ENCODE measurements at regions not wholly inside any gene's neighbourhood (a gene's known extent, or its start where the extent isn't known, plus 50 kb on each side); places are given as distances from the start of the nearest gene placed in this dataset.

DNA sequence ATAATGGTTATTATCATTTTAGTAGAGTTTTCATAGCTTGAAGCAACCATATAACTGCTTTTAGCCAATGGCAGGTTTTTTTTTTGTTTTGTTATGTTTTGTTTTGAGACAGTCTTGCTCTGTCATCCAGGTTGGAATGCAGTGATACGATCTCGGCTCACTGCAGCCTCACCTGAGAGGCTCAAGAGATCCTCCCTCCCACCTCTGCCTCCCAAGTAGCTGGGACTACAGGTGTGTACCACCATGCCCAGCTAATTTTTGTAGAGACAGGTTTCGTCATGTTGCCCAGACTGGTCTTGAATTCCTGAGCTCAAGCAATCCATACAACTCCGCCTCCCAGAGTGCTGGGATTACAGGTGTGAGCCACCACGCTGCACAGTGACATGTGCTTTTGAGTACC, 117.5 kb upstream of the GAREM1 start:
- Histone ChIP-seq H3K36me3 (ENCODE audit: insufficient read depth, low read length) (no peaks in the 10 kb centered on the region), H3K27ac (ENCODE audit: low read depth in 1 of 2, low read length in 2 of 2) (no peak overlapping the region), H3K27me3 (ENCODE audit: control insufficient read depth in 1 of 2, insufficient read depth in 2 of 2, low read length in 2 of 2) (no peaks in the 10 kb centered on the region), H3K4me1 (ENCODE audit: insufficient read depth, low read length) (no peaks in the 10 kb centered on the region), H3K4me3 (ENCODE audit: low read length) (no peak overlapping the region), H3K9me3 (ENCODE audit: control insufficient read depth in 1 of 2, insufficient read depth in 1 of 2, low read length in 2 of 2) (no peaks in the 10 kb centered on the region)
- CTCF ChIA-PET, result interaction anchor here (0.9 kb wide), 1 partner anchor 9 kb away, joined by 3 read pairs; no protein-coding TSS in a partner anchor
- TF ChIP-seq, protein P1, sequence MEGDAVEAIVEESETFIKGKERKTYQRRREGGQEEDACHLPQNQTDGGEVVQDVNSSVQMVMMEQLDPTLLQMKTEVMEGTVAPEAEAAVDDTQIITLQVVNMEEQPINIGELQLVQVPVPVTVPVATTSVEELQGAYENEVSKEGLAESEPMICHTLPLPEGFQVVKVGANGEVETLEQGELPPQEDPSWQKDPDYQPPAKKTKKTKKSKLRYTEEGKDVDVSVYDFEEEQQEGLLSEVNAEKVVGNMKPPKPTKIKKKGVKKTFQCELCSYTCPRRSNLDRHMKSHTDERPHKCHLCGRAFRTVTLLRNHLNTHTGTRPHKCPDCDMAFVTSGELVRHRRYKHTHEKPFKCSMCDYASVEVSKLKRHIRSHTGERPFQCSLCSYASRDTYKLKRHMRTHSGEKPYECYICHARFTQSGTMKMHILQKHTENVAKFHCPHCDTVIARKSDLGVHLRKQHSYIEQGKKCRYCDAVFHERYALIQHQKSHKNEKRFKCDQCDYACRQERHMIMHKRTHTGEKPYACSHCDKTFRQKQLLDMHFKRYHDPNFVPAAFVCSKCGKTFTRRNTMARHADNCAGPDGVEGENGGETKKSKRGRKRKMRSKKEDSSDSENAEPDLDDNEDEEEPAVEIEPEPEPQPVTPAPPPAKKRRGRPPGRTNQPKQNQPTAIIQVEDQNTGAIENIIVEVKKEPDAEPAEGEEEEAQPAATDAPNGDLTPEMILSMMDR (IDR thresholded peaks at IDR 0.05), result no peak
- H3K4me3 Mint-ChIP-seq, result no peak overlapping the region
- POLR2A ChIA-PET, result no interaction called here
- no peaks in the 10 kb centered on the region for H3K4me1 Mint-ChIP-seq (ENCODE audit: low read depth)
- no peak overlapping the region for H3K27ac Mint-ChIP-seq
- peaks cover 2% of the 10 kb centered on the region for H3K9me3 Mint-ChIP-seq
- no peaks in the 10 kb centered on the region for H3K36me3 Mint-ChIP-seq (ENCODE audit: low read depth)
- peaks cover 34% of the 10 kb centered on the region for H3K27me3 Mint-ChIP-seq
- DNase-seq, result no peak
- no peak for ATAC-seq (ENCODE audit: poor library complexity)
- intact Hi-C loops (cut with DNase I, micrococcal nuclease), result no loop called here

DNA sequence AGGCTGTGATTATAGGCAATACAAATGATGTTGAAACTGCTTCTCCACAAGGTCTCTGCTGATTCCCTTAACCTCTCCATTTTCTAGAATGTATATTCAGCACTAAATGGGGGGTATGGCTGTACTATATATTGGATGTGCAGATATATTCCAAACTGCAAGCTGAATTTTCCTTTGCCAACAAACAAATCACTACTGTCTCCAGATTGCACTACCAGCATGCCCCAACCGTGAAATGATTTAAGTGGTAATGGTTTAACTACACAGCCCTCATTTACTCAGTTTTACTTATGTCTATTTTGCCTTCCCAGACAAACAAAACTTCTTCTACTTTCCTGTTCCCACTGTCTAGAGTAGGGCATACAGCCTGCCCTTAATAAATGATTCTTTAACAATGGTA, 112.7 kb upstream of the GAREM1 start:
- intact Hi-C loops (cut with DNase I, micrococcal nuclease), result no loop called here
- no peak overlapping the region for H3K27ac Mint-ChIP-seq
- ChIA-PET CTCF (no interaction called here), POLR2A (no interaction called here)
- TF ChIP-seq, protein P1 (IDR thresholded peaks at IDR 0.05), result no peak
- H3K27me3 Mint-ChIP-seq, result peaks cover 57% of the 10 kb centered on the region
- Histone ChIP-seq H3K9me3 (ENCODE audit: control insufficient read depth in 1 of 2, insufficient read depth in 1 of 2, low read length in 2 of 2) (no peaks in the 10 kb centered on the region), H3K4me1 (ENCODE audit: insufficient read depth, low read length) (no peaks in the 10 kb centered on the region), H3K27me3 (ENCODE audit: control insufficient read depth in 1 of 2, insufficient read depth in 2 of 2, low read length in 2 of 2) (peaks cover 0 to 16% of the 10 kb centered on the region in 2 experiments), H3K36me3 (ENCODE audit: insufficient read depth, low read length) (no peaks in the 10 kb centered on the region), H3K4me3 (ENCODE audit: low read length) (no peak overlapping the region), H3K27ac (ENCODE audit: low read depth in 1 of 2, low read length in 2 of 2) (no peak overlapping the region)
- no peaks in the 10 kb centered on the region for H3K36me3 Mint-ChIP-seq (ENCODE audit: low read depth)
- H3K9me3 Mint-ChIP-seq, result no peaks in the 10 kb centered on the region
- DNase-seq (no peak), ATAC-seq (ENCODE audit: poor library complexity) (no peak)
- H3K4me3 Mint-ChIP-seq, result no peak overlapping the region
- H3K4me1 Mint-ChIP-seq (ENCODE audit: low read depth), result no peaks in the 10 kb centered on the region

DNA sequence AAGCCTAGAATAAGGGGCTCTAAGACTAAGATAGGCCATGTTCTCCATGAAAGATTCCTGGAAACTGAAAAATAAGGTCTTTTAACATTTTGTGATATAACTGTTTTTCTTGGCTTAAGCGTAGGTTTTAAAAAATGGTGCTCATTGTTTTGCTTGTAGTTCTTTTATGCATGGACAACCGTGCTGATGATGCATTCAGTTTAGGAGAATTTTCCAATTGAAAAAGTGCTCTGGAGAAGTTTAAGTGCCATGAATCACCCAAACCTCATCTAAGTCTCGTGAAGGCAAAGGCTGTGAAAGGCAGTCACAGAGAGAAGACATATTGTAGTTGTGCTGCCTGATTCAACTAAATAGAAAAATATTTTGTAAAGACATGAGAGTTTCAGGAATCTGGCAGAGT, 111.8 kb upstream of the GAREM1 start:
- POLR2A ChIA-PET, result no interaction called here

More for the DNA sequence above, 111.8 kb upstream of the GAREM1 start:
- no peak for DNase-seq
- ATAC-seq (ENCODE audit: poor library complexity), result no peak
- Mint-ChIP-seq H3K4me3 (no peak overlapping the region), H3K36me3 (ENCODE audit: low read depth) (no peaks in the 10 kb centered on the region), H3K9me3 (no peaks in the 10 kb centered on the region), H3K4me1 (ENCODE audit: low read depth) (no peaks in the 10 kb centered on the region), H3K27me3 (peaks cover 53% of the 10 kb centered on the region), H3K27ac (no peak overlapping the region)
- Histone ChIP-seq H3K4me1 (ENCODE audit: insufficient read depth, low read length) (no peaks in the 10 kb centered on the region), H3K36me3 (ENCODE audit: insufficient read depth, low read length) (no peaks in the 10 kb centered on the region), H3K27ac (ENCODE audit: low read depth in 1 of 2, low read length in 2 of 2) (no peak overlapping the region), H3K4me3 (ENCODE audit: low read length) (no peak overlapping the region), H3K9me3 (ENCODE audit: control insufficient read depth in 1 of 2, insufficient read depth in 1 of 2, low read length in 2 of 2) (no peaks in the 10 kb centered on the region), H3K27me3 (ENCODE audit: control insufficient read depth in 1 of 2, insufficient read depth in 2 of 2, low read length in 2 of 2) (peaks cover 0 to 16% of the 10 kb centered on the region in 2 experiments)
- intact Hi-C loops (cut with DNase I, micrococcal nuclease), result no loop called here
- TF ChIP-seq, protein P1 (IDR thresholded peaks at IDR 0.05), result no peak
- CTCF ChIA-PET, result no interaction called here
